ENCODE measurements at regions not wholly inside any gene's neighbourhood (a gene's known extent, or its start where the extent isn't known, plus 50 kb on each side); places are given as distances from the start of the nearest gene placed in this dataset.
"Not testable (repeated sequence)": the region's sequence is repeated elsewhere in the genome, so short reads cannot be mapped to it uniquely, and the experiment has no call there.

DNA sequence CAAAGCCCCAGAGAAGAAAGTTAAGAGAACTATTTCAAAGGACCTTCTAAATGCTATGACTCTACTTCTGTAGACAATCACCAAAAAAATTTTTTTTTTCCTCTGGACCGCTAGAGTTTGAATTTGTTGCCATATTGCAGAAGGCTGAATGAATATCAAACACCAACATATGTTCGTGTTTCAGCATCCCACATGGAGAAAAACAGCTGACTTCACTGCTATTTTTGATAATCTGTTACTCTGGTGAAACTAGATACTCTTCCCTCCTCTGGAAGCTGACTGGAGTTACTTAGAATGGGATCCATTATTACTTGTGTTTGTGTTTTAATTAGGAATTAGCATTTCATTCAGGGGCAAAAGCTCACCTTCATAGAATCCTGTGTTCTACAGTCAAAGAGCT is 447.0 kb downstream of the AASDHPPT start:
- POLR2A ChIA-PET = no interaction called here
- ATAC-seq = no peak
- in situ Hi-C loops (cut with HindIII; ENCODE audit: low pct_unique_long_range_greater_than_20kb, low sequenced_read_pairs) = no loop called here
- Histone ChIP-seq H3K27ac (ENCODE audit: low read length) (no peak overlapping the region), H3K4me3 (ENCODE audit: low read depth in 2 of 2, low read length in 2 of 2) (no peak overlapping the region), H3K36me3 (ENCODE audit: control insufficient read depth, insufficient read depth, low read length) (no peaks in the 10 kb centered on the region), H3K4me1 (ENCODE audit: control insufficient read depth, insufficient read depth, low read length) (no peaks in the 10 kb centered on the region), H3K27me3 (ENCODE audit: control insufficient read depth, insufficient read depth, low read length) (no peaks in the 10 kb centered on the region), H3K9me3 (ENCODE audit: control insufficient read depth, insufficient read depth, low read depth, low read length) (peaks cover 3% of the 10 kb centered on the region; the same call in 1 of the 2 replicates)
- CTCF ChIA-PET = no interaction called here
- intact Hi-C loops (cut with micrococcal nuclease; ENCODE audit: unreplicated experiment) = no loop called here
- no peak for TF ChIP-seq SIN3A (IDR thresholded peaks at IDR 0.05; ENCODE audit: borderline replicate concordance, insufficient read depth, low read depth, low read length)
- TF ChIP-seq, protein P1, sequence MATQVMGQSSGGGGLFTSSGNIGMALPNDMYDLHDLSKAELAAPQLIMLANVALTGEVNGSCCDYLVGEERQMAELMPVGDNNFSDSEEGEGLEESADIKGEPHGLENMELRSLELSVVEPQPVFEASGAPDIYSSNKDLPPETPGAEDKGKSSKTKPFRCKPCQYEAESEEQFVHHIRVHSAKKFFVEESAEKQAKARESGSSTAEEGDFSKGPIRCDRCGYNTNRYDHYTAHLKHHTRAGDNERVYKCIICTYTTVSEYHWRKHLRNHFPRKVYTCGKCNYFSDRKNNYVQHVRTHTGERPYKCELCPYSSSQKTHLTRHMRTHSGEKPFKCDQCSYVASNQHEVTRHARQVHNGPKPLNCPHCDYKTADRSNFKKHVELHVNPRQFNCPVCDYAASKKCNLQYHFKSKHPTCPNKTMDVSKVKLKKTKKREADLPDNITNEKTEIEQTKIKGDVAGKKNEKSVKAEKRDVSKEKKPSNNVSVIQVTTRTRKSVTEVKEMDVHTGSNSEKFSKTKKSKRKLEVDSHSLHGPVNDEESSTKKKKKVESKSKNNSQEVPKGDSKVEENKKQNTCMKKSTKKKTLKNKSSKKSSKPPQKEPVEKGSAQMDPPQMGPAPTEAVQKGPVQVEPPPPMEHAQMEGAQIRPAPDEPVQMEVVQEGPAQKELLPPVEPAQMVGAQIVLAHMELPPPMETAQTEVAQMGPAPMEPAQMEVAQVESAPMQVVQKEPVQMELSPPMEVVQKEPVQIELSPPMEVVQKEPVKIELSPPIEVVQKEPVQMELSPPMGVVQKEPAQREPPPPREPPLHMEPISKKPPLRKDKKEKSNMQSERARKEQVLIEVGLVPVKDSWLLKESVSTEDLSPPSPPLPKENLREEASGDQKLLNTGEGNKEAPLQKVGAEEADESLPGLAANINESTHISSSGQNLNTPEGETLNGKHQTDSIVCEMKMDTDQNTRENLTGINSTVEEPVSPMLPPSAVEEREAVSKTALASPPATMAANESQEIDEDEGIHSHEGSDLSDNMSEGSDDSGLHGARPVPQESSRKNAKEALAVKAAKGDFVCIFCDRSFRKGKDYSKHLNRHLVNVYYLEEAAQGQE (IDR thresholded peaks at IDR 0.05; ENCODE audit: insufficient read depth in 1 of 2, low read depth in 2 of 2, low read length in 1 of 2) = no peak
- no TSS peak for BruUV-seq (replicated peaks)
- DNase-seq (ENCODE audit: low read depth, low spot score) = no peak

DNA sequence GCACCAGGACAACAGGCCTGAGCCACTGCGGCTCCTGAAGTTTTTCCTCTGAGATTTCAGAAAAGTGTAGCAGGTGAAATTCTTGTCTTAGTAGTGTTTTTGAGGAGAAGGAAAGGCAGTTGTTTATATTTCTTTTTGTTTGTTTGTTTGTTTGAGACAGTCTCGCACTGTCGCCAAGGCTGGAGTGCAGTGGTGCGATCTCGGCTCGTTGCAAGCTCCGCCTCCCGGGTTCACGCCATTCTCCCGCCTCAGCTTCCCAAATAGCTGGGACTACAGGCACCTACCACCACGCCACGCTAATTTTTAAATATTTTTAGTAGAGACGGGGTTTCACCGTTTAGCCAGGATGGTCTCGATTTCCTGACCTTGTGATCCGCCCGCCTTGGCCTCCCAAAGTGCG is 454.2 kb downstream of the AASDHPPT start:
- H3K4me1 ChIP-seq (ENCODE audit: control insufficient read depth, insufficient read depth, low read length); DNase-seq (ENCODE audit: low read depth, low spot score); in situ Hi-C loops (cut with HindIII; ENCODE audit: low pct_unique_long_range_greater_than_20kb, low sequenced_read_pairs); H3K27ac ChIP-seq (ENCODE audit: low read length); H3K9me3 ChIP-seq (ENCODE audit: control insufficient read depth, insufficient read depth, low read depth, low read length); H3K27me3 ChIP-seq (ENCODE audit: control insufficient read depth, insufficient read depth, low read length); BruUV-seq (replicated peaks); intact Hi-C loops (cut with micrococcal nuclease; ENCODE audit: unreplicated experiment); H3K36me3 ChIP-seq (ENCODE audit: control insufficient read depth, insufficient read depth, low read length): not testable (repeated sequence)
- POLR2A ChIA-PET = interaction anchor here (0.6 kb wide), 1 partner anchor 43 kb away, joined by 3 read pairs; no protein-coding TSS in a partner anchor
- CTCF ChIA-PET = interaction anchor here (0.6 to 0.9 kb wide), 2 partner anchors 444 to 506 kb away, joined by 5 to 11 read pairs; no protein-coding TSS in a partner anchor
- peak; percentile 66; the same call in 1 of the 2 replicates for ATAC-seq
- peak overlapping the region; percentile 0 to 17; a peak in 3 of 4 replicates for H3K4me3 ChIP-seq (ENCODE audit: low read depth in 2 of 2, low read length in 2 of 2)

DNA sequence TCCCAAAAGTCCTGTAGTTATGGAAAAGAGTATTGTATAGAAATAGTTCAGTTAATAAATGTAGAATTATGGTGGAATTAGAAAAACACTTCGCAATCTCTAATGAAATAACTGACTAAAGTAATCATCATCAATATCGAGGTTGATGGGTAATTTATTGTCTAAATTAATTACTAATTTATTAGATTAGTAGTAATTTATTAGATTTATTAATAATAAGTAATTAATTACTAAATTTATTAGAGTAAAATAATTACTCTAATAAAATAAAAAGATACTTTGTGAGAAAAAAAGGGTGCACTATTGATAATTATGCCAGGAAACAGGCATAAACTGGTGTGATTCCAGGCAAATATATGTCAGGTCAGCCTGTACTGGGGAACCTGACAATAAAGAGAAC is 455.6 kb downstream of the AASDHPPT start:
- intact Hi-C loops (cut with micrococcal nuclease; ENCODE audit: unreplicated experiment) (no loop called here), in situ Hi-C loops (cut with HindIII; ENCODE audit: low pct_unique_long_range_greater_than_20kb, low sequenced_read_pairs) (no loop called here)
- Histone ChIP-seq H3K36me3 (ENCODE audit: control insufficient read depth, insufficient read depth, low read length) (no peaks in the 10 kb centered on the region), H3K4me1 (ENCODE audit: control insufficient read depth, insufficient read depth, low read length) (no peaks in the 10 kb centered on the region), H3K9me3 (ENCODE audit: control insufficient read depth, insufficient read depth, low read depth, low read length) (peaks cover 2% of the 10 kb centered on the region; the same call in 1 of the 2 replicates), H3K27ac (ENCODE audit: low read length) (no peak overlapping the region), H3K4me3 (ENCODE audit: low read depth in 2 of 2, low read length in 2 of 2) (no peak overlapping the region), H3K27me3 (ENCODE audit: control insufficient read depth, insufficient read depth, low read length) (no peaks in the 10 kb centered on the region)
- BruUV-seq (replicated peaks) = no TSS peak
- ATAC-seq (no peak), DNase-seq (ENCODE audit: low read depth, low spot score) (no peak)
- ChIA-PET POLR2A (interaction anchor here (0.6 kb wide), 1 partner anchor 246 kb away, joined by 3 read pairs; no protein-coding TSS in a partner anchor), CTCF (no interaction called here)
- TF ChIP-seq, protein P2, sequence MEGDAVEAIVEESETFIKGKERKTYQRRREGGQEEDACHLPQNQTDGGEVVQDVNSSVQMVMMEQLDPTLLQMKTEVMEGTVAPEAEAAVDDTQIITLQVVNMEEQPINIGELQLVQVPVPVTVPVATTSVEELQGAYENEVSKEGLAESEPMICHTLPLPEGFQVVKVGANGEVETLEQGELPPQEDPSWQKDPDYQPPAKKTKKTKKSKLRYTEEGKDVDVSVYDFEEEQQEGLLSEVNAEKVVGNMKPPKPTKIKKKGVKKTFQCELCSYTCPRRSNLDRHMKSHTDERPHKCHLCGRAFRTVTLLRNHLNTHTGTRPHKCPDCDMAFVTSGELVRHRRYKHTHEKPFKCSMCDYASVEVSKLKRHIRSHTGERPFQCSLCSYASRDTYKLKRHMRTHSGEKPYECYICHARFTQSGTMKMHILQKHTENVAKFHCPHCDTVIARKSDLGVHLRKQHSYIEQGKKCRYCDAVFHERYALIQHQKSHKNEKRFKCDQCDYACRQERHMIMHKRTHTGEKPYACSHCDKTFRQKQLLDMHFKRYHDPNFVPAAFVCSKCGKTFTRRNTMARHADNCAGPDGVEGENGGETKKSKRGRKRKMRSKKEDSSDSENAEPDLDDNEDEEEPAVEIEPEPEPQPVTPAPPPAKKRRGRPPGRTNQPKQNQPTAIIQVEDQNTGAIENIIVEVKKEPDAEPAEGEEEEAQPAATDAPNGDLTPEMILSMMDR (IDR thresholded peaks at IDR 0.05) = no peak
- TF ChIP-seq TCF7L2 (IDR thresholded peaks at IDR 0.05; ENCODE audit: low read depth, low read length) = no peak
- no peak for TF ChIP-seq SIN3A (IDR thresholded peaks at IDR 0.05; ENCODE audit: borderline replicate concordance, insufficient read depth, low read depth, low read length)
- TF ChIP-seq, protein P1 (IDR thresholded peaks at IDR 0.05; ENCODE audit: insufficient read depth in 1 of 2, low read depth in 2 of 2, low read length in 1 of 2) = no peak
- no peak for TF ChIP-seq POLR2AphosphoS5 (IDR thresholded peaks at IDR 0.05; ENCODE audit: low read depth, low read length)
